ENCODE measurements at regions not wholly inside any gene's neighbourhood (a gene's known extent, or its start where the extent isn't known, plus 50 kb on each side); places are given as distances from the start of the nearest gene placed in this dataset.

DNA sequence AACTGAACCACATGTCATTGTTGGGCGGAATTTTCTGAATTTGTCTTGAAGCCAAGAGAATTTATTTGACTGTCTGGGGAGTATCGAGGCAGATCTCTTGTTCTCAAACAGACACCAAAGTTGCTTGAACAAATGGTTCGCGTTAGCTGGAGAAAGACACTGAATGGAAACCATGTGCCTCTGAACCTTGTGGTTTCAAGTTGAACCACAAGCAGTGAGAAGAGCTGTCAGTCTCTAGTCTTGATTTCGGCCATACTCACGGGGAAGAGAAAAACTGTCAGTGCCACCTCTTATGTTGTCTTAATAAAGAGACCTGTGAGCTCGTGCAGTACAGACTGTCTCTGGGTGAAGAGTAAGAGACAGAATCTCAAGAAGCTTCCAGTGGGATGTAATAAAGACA lies 886.5 kb upstream of the SOX9 start:
- WGBS, 5 donors, result 86 to 95% (median 92%) methylated on average over 7 of the region's 7 CpGs
- no peak for TF ChIP-seq POLR2AphosphoS5 (IDR thresholded peaks at IDR 0.05)
- TF ChIP-seq EP300 (IDR thresholded peaks at IDR 0.05), result no peak
- TF ChIP-seq, protein P1, sequence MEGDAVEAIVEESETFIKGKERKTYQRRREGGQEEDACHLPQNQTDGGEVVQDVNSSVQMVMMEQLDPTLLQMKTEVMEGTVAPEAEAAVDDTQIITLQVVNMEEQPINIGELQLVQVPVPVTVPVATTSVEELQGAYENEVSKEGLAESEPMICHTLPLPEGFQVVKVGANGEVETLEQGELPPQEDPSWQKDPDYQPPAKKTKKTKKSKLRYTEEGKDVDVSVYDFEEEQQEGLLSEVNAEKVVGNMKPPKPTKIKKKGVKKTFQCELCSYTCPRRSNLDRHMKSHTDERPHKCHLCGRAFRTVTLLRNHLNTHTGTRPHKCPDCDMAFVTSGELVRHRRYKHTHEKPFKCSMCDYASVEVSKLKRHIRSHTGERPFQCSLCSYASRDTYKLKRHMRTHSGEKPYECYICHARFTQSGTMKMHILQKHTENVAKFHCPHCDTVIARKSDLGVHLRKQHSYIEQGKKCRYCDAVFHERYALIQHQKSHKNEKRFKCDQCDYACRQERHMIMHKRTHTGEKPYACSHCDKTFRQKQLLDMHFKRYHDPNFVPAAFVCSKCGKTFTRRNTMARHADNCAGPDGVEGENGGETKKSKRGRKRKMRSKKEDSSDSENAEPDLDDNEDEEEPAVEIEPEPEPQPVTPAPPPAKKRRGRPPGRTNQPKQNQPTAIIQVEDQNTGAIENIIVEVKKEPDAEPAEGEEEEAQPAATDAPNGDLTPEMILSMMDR (IDR thresholded peaks at IDR 0.05), result no peak
- TF ChIP-seq POLR2A (IDR thresholded peaks at IDR 0.05), result no peak
- Histone ChIP-seq H3K4me3 (no peak overlapping the region), H3K27ac (no peak overlapping the region), H3K4me1 (peaks cover 0 to 4% (median 0%) of the 10 kb centered on the region in 4 donors), H3K36me3 (no peaks in the 10 kb centered on the region), H3K27me3 (no peaks in the 10 kb centered on the region), H3K9me3 (no peaks in the 10 kb centered on the region)
- DNase-seq, result no peak
- intact Hi-C loops (cut with DNase I; ENCODE audit: low total_unique reads), result no loop called here

DNA sequence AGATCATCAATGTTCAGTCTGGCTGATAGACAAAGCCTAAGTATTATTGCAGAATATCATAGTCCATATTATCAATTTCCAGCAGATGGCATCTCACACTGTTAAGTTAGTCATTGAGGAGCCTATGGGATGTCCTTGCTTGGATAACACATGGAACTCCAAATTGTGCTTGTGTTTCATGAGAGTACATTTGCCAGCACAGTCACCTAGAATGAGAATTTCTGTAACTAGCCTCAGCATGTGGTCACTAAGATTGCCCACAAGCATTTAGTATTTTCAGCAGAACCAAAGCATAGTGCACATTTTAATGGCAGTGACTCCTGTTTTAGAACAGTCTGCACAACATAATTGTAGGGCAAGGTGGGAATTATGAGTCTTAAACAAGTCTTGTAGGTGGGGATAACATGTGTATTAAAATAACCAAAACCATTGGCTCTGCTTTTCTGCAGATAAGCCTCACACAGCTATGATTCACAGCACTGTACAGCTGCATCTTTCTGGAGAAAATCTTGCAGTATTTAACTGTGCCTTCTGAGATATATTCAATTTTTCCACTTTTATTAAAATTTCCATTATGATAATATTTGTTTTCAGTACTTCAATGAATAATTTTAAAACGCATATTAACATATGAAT lies 882.8 kb upstream of the SOX9 start:
- TF ChIP-seq EP300 (IDR thresholded peaks at IDR 0.05) (no peak), POLR2AphosphoS5 (IDR thresholded peaks at IDR 0.05) (no peak)
- TF ChIP-seq, protein P1 (IDR thresholded peaks at IDR 0.05), result no peak
- intact Hi-C loops (cut with DNase I; ENCODE audit: low total_unique reads), result no loop called here
- WGBS, 5 donors, result 79 to 90% (median 85%) methylated on average over 1 of the region's 1 CpG
- Histone ChIP-seq H3K9me3 (no peaks in the 10 kb centered on the region), H3K4me3 (no peak overlapping the region), H3K4me1 (peaks cover 0 to 4% (median 0%) of the 10 kb centered on the region in 4 donors), H3K27ac (no peak overlapping the region), H3K27me3 (no peaks in the 10 kb centered on the region), H3K36me3 (no peaks in the 10 kb centered on the region)
- peak in 1 of 2 donors; percentile 42 for DNase-seq

DNA sequence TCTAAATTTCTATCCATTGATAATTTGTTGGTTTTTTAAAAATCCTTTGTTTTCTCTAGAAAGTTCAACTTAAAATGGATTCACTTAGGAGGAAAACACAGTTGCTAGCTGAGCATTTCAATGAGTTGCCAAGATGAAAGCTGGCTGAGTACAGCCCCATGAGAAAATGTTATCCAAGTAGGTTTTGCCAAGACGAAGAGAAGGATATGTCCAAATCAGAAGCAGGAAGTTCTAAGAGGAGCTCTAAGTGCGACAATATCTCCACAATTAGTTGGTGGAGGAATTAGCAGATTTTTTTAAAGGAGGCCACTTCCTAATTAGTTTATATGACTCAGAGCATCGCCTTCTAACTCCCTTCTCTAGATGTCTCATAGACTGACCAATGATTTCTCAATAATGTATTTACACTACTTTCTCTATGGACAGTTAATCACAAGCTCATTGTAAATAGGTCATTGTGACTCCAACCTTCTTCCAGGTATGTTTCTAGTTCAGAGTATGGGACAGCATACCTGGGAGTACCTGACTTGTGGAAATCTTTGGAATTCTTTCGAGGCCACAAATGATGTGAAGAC lies 873.3 kb upstream of the SOX9 start:
- no peak overlapping the region for H3K4me3 ChIP-seq

DNA sequence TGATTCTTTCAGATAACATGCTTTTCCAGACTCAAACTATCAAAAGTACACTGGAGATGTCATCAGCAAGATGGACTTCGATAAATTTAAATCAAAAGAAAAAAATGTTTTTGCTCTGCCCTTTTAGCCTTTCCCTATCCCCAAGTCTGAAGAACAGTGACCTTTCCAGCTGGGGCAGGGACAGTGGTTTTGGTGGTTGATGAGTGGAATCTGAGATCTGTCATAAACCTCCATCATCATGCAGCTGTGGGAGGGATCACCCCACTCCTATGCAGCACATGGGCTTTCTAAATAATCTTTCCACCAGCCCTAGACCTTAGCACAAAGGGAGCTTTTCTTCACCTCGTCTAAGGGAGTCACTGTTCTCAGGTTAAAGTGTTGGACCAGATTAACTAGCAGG lies 869.5 kb upstream of the SOX9 start:
- Histone ChIP-seq H3K36me3 (no peaks in the 10 kb centered on the region), H3K27me3 (no peaks in the 10 kb centered on the region), H3K27ac (no peak overlapping the region), H3K4me1 (no peaks in the 10 kb centered on the region), H3K9me3 (no peaks in the 10 kb centered on the region), H3K4me3 (no peak overlapping the region)
- WGBS, 5 donors, result 50 to 74% (median 66%) methylated on average over 2 of the region's 2 CpGs
- intact Hi-C loops (cut with DNase I; ENCODE audit: low total_unique reads), result no loop called here
- TF ChIP-seq, protein P1 (IDR thresholded peaks at IDR 0.05), result no peak
- TF ChIP-seq EP300 (IDR thresholded peaks at IDR 0.05), result no peak
- TF ChIP-seq POLR2A (IDR thresholded peaks at IDR 0.05), result no peak
- no peak for TF ChIP-seq POLR2AphosphoS5 (IDR thresholded peaks at IDR 0.05)
- no peak for DNase-seq

More for the DNA sequence above, 873.3 kb upstream of the SOX9 start:
- H3K36me3 ChIP-seq, result no peaks in the 10 kb centered on the region
- H3K27me3 ChIP-seq, result no peaks in the 10 kb centered on the region
- no peaks in the 10 kb centered on the region for H3K9me3 ChIP-seq
- 80 to 84% (median 83%) methylated on average over 4 of the region's 4 CpGs for WGBS, 5 donors
- no peaks in the 10 kb centered on the region for H3K4me1 ChIP-seq
- TF ChIP-seq, protein P1 (IDR thresholded peaks at IDR 0.05), result no peak
- TF ChIP-seq POLR2AphosphoS5 (IDR thresholded peaks at IDR 0.05) (no peak), EP300 (IDR thresholded peaks at IDR 0.05) (no peak), POLR2A (IDR thresholded peaks at IDR 0.05) (no peak)
- intact Hi-C loops (cut with DNase I; ENCODE audit: low total_unique reads), result no loop called here
- no peak overlapping the region for H3K27ac ChIP-seq
- no peak for DNase-seq

All from stomach (tissue), 8 donors.